WI38 (cell line): ENCODE measurements at regions not wholly inside any gene's neighbourhood (a gene's known extent, or its start where the extent isn't known, plus 50 kb on each side); places are given as distances from the start of the nearest gene placed in this dataset.

Experiments used
- H3K4me3 ChIP-seq: 2 replicates; pipeline ENCODE4 v1.5.1; 2011; ENCODE audit warnings: low read depth, mild to moderate bottlenecking, control low read depth, low read length
- CTCF ChIP-seq: IDR thresholded peaks from 2 replicates; pipeline ENCODE4 v1.5.1; 2012; ENCODE audit warnings: low read depth, mild to moderate bottlenecking, control low read depth, low read length

DNA sequence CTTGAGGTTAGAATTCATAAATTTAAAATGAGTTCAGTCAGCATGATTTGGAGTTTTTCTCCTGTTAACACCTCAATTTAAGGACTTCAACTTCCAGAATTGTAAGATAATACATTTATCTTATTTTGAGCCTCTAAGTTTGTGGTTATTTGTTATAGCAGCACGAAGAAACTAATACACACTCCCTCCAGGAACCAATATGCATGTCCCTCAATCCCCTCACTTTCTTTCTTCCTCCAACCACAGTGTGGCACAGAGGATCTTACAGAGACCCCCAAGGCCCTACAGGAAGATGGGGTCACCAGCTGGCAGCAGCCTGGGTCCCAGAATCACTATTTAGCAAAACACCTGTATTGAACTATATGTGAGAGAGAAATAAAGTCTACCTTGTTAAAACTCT lies 242.0 kb downstream of the RAD51AP2 start:
- no peak for TF ChIP-seq CTCF

GRCh38 chr2:17272652-17273525 lies 245.4 kb downstream of the RAD51AP2 start:
- no peak overlapping the region for H3K4me3 ChIP-seq
- no peak for TF ChIP-seq CTCF

More for the DNA sequence above, 242.0 kb downstream of the RAD51AP2 start:
- H3K4me3 ChIP-seq, result no peak overlapping the region

- H3K4me3 ChIP-seq, result no peak overlapping the region
- no peak for TF ChIP-seq CTCF
Observed at GRCh38 chr2:17272170-17272569, 246.1 kb downstream of the RAD51AP2 start.

DNA sequence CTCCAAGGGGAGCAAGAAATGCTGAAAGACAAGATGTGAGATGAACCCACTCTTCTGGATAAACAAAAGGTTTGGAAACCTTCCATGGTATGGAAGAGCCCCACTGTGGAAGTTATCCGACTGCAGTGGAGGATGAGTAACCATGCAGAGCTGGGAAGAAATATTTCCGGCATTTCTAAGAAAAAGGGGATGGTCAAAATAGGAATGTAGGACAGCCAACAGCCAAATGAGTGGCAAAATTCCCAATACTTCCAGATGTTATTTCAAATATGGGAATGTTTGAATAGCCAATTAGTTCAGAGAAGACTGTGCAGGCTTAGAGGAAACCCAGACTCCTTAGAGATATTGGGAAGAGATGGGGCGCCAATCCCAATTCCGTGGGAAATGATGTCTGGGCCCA lies 246.8 kb downstream of the RAD51AP2 start:
- H3K4me3 ChIP-seq, result no peak overlapping the region
- no peak for TF ChIP-seq CTCF

DNA sequence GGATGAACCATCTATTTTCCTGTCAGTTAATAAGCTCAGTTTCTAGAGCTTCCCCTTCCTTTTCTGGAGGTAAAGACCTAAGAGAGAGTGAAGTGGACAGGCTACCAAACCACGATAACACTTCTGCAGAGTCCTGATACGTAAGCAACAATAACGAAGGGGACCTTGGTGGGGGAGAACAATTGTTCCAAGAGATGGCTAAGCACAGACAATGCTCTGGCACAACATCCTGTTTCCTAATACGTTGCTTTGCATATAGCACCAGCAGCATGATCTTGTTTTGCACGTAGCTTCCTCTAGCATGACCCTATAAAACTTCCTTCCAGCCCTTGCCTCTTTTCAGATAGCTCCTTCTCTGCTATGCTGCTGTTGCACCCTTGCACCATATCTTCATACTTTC lies 247.3 kb downstream of the RAD51AP2 start:
- no peak overlapping the region for H3K4me3 ChIP-seq
- TF ChIP-seq CTCF, result no peak

GRCh38 chr2:17263570-17263968 lies 254.7 kb downstream of the RAD51AP2 start:
- no peak for TF ChIP-seq CTCF
- no peak overlapping the region for H3K4me3 ChIP-seq

- TF ChIP-seq CTCF, result no peak
- H3K4me3 ChIP-seq, result no peak overlapping the region
Observed at GRCh38 chr2:17262854-17263569, 255.2 kb downstream of the RAD51AP2 start.
